Endodermal cell (in vitro differentiated cells): ENCODE measurements at regions not wholly inside any gene's neighbourhood (a gene's known extent, or its start where the extent isn't known, plus 50 kb on each side); places are given as distances from the start of the nearest gene placed in this dataset.

Experiments
- DNase-seq: peaks from one replicate; pipeline ENCODE4 v3.0.0-alpha.2; 2017
- H3K27ac ChIP-seq: 2 replicates; pipeline ENCODE4 v1.5.1; 2013; ENCODE audit warnings: mild to moderate bottlenecking, low read depth, low read length, moderate library complexity
- H3K27me3 ChIP-seq: 2 replicates; pipeline ENCODE4 v1.6.1; 2013; ENCODE audit warnings: mild to moderate bottlenecking, low read length, moderate library complexity; ENCODE audit not compliant: insufficient read depth, control insufficient read depth, poor library complexity, severe bottlenecking
- H3K36me3 ChIP-seq: 2 replicates; pipeline ENCODE4 v1.7.0; 2013; ENCODE audit warnings: mild to moderate bottlenecking, low read length, moderate library complexity; ENCODE audit not compliant: control insufficient read depth, insufficient read depth
- H3K4me1 ChIP-seq: one replicate; pipeline ENCODE4 v1.7.0; 2013; ENCODE audit warnings: low read length; ENCODE audit not compliant: control insufficient read depth, insufficient read depth
- H3K4me3 ChIP-seq: 2 replicates; pipeline ENCODE4 v1.5.1; 2013; ENCODE audit warnings: mild to moderate bottlenecking, low read length, moderate library complexity
- H3K9ac ChIP-seq: 2 replicates; pipeline ENCODE4 v1.6.1; 2013; ENCODE audit warnings: mild to moderate bottlenecking, low read length, moderate library complexity; ENCODE audit not compliant: poor library complexity, severe bottlenecking; ENCODE audit errors: extremely low read depth
- H3K9me3 ChIP-seq: 2 replicates; pipeline ENCODE4 v1.6.1; 2013; ENCODE audit warnings: mild to moderate bottlenecking, low read length, moderate library complexity; ENCODE audit not compliant: control insufficient read depth
- H3K27ac Mint-ChIP-seq: 2 replicates; pipeline ENCODE4 v1.8.0; 2020; ENCODE audit warnings: mixed read lengths
- H3K27me3 Mint-ChIP-seq: 2 replicates; pipeline ENCODE4 v1.8.0; 2021; ENCODE audit warnings: mild to moderate bottlenecking, mixed read lengths; ENCODE audit not compliant: insufficient read depth
- H3K36me3 Mint-ChIP-seq: 2 replicates; pipeline ENCODE4 v1.8.0; 2020; ENCODE audit warnings: low read depth, mixed read lengths
- H3K4me1 Mint-ChIP-seq: 2 replicates; pipeline ENCODE4 v1.8.0; 2020; ENCODE audit warnings: mixed read lengths
- H3K4me3 Mint-ChIP-seq: 2 replicates; pipeline ENCODE4 v1.8.0; 2020; ENCODE audit warnings: mild to moderate bottlenecking, moderate library complexity, mixed read lengths
- H3K9me3 Mint-ChIP-seq: 2 replicates; pipeline ENCODE4 v1.8.0; 2020; ENCODE audit warnings: mild to moderate bottlenecking, mixed read lengths
- CTCF ChIP-seq: fragments of 200-600 bp; sonication (generic); conservative IDR thresholded peaks from 2 replicates; pipeline ENCODE4 v1.5.0; 2021; ENCODE audit warnings: antibody characterized with exemption, mild to moderate bottlenecking
- WGBS, 2 experiments: methylation state at CpG; one replicate each; pipeline versions ENCODE4 v1.1.5 to v1.1.7; 2013; ENCODE audit warnings: missing lambda C conversion rate in 2 of 2, mixed read lengths in 1 of 2; ENCODE audit not compliant: insufficient coverage in 1 of 2, insufficient read length in 1 of 2; 5-methylcytosine and 5-hydroxymethylcytosine counted together

GRCh38 chr6:100173211-100173610 lies 179.2 kb upstream of the MCHR2 start:
- Mint-ChIP-seq H3K4me1 (peaks cover 37% of the 10 kb centered on the region), H3K9me3 (no peaks in the 10 kb centered on the region)

DNA sequence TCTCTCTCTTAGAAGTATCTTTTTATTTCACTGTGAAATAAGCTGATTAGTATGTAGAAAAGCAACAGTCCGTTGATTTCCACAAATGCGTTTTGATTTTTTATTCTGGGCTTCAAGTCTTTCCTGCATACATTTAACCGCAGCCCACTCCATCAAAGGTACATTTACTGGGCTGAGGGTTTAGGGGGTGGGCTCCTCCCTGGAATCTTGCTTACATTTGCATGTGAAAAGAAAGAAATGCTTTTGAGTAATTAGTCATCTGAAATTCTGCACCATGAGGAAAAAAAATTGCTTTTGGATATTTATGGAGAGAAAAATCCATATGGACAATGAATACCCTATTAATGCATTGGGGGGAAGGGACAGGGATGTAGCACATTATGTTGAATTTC lies 178.3 kb upstream of the MCHR2 start:
- no peaks in the 10 kb centered on the region for H3K36me3 ChIP-seq
- no peak overlapping the region for H3K27ac ChIP-seq
- Mint-ChIP-seq H3K27ac (no peak overlapping the region), H3K9me3 (no peaks in the 10 kb centered on the region), H3K27me3 (no peaks in the 10 kb centered on the region), H3K4me3 (no peak overlapping the region), H3K36me3 (no peaks in the 10 kb centered on the region), H3K4me1 (peaks cover 44% of the 10 kb centered on the region)
- no peak for TF ChIP-seq CTCF
- DNase-seq, result no peak
- no peaks in the 10 kb centered on the region for H3K27me3 ChIP-seq
- no peak overlapping the region for H3K9ac ChIP-seq
- no peak overlapping the region for H3K4me3 ChIP-seq
- peaks cover 14% of the 10 kb centered on the region for H3K4me1 ChIP-seq
- 74% methylated on average over 3 of the region's 3 CpGs; no CpG with 5 or more reads in 1 of the 2 experiments for WGBS, 2 experiments
- H3K9me3 ChIP-seq, result no peaks in the 10 kb centered on the region

More at GRCh38 chr6:100173211-100173610, 179.2 kb upstream of the MCHR2 start:
- Histone ChIP-seq H3K4me3 (no peak overlapping the region), H3K4me1 (peaks cover 14% of the 10 kb centered on the region), H3K9ac (no peak overlapping the region), H3K27ac (no peak overlapping the region), H3K9me3 (no peaks in the 10 kb centered on the region), H3K36me3 (no peaks in the 10 kb centered on the region), H3K27me3 (no peaks in the 10 kb centered on the region)
- Mint-ChIP-seq H3K36me3 (no peaks in the 10 kb centered on the region), H3K27me3 (no peaks in the 10 kb centered on the region), H3K4me3 (no peak overlapping the region), H3K27ac (no peak overlapping the region)
- DNase-seq, result no peak
- 100% methylated on average over 1 of the region's 1 CpG for WGBS, 2 experiments
- no peak for TF ChIP-seq CTCF

- Mint-ChIP-seq H3K9me3 (no peaks in the 10 kb centered on the region), H3K4me3 (no peak overlapping the region), H3K36me3 (no peaks in the 10 kb centered on the region), H3K4me1 (peaks cover 45% of the 10 kb centered on the region), H3K27ac (no peak overlapping the region), H3K27me3 (no peaks in the 10 kb centered on the region)
- no peak for TF ChIP-seq CTCF
- no peak for DNase-seq
- H3K4me1 ChIP-seq, result peaks cover 14% of the 10 kb centered on the region
- H3K4me3 ChIP-seq, result no peak overlapping the region
- H3K36me3 ChIP-seq, result no peaks in the 10 kb centered on the region
- no peak overlapping the region for H3K27ac ChIP-seq
- H3K9me3 ChIP-seq, result no peaks in the 10 kb centered on the region
- 96 to 100% methylated on average over 3 of the region's 4 CpGs for WGBS, 2 experiments
- H3K9ac ChIP-seq, result no peak overlapping the region
- no peaks in the 10 kb centered on the region for H3K27me3 ChIP-seq
These were observed 177.7 kb upstream of the MCHR2 start for GRCh38 chr6:100171533-100172321.
